GM23338 (cell line): ENCODE measurements at regions not wholly inside any gene's neighbourhood (a gene's known extent, or its start where the extent isn't known, plus 50 kb on each side); places are given as distances from the start of the nearest gene placed in this dataset.
"Not testable (repeated sequence)": the region's sequence is repeated elsewhere in the genome, so short reads cannot be mapped to it uniquely, and the experiment has no call there.

ENCODE experiments used
- EZH2 ChIP-seq: fragments of 200-600 bp; sonication (generic); IDR thresholded peaks from one replicate; pipeline ENCODE4 v1.8.0; 2017; ENCODE audit warnings: antibody characterized with exemption, mild to moderate bottlenecking, low read depth; ENCODE audit not compliant: unreplicated experiment
- EZH2phosphoT487 ChIP-seq: fragments of 200-600 bp; sonication (generic); IDR thresholded peaks from one replicate; pipeline ENCODE4 v1.8.1; 2018; ENCODE audit warnings: antibody characterized with exemption; ENCODE audit not compliant: unreplicated experiment
- POLR2AphosphoS5 ChIP-seq: IDR thresholded peaks from 2 replicates; pipeline ENCODE4 v1.6.1; 2016; ENCODE audit warnings: antibody characterized with exemption, low read depth
- TF ChIP-seq, protein P1 (sequence below), 2 experiments: fragments of 200-600 bp in 1 of 2; sonication (generic) in 1 of 2; conservative IDR thresholded peaks; 2 replicates each; pipeline versions ENCODE4 v1.5.1 to v1.6.1; 2016 to 2017; ENCODE audit warnings: antibody characterized with exemption in 2 of 2, low read depth in 2 of 2, mild to moderate bottlenecking in 2 of 2, moderate library complexity in 1 of 2
- TF ChIP-seq, protein P2 (sequence below): IDR thresholded peaks from 2 replicates; pipeline ENCODE4 v1.6.1; 2016; ENCODE audit warnings: antibody characterized with exemption
- TF ChIP-seq, protein P3 (sequence below): fragments of 250-450 bp; sonication (Bioruptor Pico); IDR thresholded peaks from 2 replicates; pipeline ENCODE4 v1.5.0; 2020; ENCODE audit warnings: mild to moderate bottlenecking, moderate library complexity
- TF ChIP-seq, protein P4 (sequence below): IDR thresholded peaks from one replicate; pipeline ENCODE4 v1.6.1; 2018; ENCODE audit warnings: antibody characterized with exemption; ENCODE audit not compliant: unreplicated experiment

DNA sequence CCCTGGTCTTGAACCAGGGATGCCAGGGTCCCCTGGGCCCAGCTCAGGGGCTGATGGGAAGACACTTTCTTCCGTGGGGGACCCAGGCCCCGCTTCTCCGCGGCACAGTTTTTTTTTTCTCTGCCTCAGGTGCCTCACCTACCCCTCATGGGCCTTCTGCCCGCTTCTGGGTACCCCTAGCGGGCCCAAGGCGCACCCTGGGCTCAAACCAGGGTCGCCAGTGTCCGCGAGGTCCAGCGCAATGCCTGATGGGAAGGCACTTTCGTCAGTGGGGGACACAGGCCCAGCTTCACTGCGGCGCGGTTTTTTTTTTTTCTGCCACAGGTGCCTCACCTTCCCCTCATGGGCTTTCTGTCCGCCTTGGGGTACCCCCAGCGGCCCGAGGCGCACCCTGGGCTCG, 163.9 kb upstream of the ZNG1F start:
- TF ChIP-seq, protein P1, sequence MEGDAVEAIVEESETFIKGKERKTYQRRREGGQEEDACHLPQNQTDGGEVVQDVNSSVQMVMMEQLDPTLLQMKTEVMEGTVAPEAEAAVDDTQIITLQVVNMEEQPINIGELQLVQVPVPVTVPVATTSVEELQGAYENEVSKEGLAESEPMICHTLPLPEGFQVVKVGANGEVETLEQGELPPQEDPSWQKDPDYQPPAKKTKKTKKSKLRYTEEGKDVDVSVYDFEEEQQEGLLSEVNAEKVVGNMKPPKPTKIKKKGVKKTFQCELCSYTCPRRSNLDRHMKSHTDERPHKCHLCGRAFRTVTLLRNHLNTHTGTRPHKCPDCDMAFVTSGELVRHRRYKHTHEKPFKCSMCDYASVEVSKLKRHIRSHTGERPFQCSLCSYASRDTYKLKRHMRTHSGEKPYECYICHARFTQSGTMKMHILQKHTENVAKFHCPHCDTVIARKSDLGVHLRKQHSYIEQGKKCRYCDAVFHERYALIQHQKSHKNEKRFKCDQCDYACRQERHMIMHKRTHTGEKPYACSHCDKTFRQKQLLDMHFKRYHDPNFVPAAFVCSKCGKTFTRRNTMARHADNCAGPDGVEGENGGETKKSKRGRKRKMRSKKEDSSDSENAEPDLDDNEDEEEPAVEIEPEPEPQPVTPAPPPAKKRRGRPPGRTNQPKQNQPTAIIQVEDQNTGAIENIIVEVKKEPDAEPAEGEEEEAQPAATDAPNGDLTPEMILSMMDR (conservative IDR thresholded peaks at IDR 0.05; ENCODE audit: low read depth in 2 of 2) = not testable (repeated sequence)
- TF ChIP-seq EZH2phosphoT487, EZH2, POLR2AphosphoS5: not testable (repeated sequence)
- TF ChIP-seq, protein P2, sequence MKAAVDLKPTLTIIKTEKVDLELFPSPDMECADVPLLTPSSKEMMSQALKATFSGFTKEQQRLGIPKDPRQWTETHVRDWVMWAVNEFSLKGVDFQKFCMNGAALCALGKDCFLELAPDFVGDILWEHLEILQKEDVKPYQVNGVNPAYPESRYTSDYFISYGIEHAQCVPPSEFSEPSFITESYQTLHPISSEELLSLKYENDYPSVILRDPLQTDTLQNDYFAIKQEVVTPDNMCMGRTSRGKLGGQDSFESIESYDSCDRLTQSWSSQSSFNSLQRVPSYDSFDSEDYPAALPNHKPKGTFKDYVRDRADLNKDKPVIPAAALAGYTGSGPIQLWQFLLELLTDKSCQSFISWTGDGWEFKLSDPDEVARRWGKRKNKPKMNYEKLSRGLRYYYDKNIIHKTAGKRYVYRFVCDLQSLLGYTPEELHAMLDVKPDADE = not testable (repeated sequence)
- TF ChIP-seq, protein P3, sequence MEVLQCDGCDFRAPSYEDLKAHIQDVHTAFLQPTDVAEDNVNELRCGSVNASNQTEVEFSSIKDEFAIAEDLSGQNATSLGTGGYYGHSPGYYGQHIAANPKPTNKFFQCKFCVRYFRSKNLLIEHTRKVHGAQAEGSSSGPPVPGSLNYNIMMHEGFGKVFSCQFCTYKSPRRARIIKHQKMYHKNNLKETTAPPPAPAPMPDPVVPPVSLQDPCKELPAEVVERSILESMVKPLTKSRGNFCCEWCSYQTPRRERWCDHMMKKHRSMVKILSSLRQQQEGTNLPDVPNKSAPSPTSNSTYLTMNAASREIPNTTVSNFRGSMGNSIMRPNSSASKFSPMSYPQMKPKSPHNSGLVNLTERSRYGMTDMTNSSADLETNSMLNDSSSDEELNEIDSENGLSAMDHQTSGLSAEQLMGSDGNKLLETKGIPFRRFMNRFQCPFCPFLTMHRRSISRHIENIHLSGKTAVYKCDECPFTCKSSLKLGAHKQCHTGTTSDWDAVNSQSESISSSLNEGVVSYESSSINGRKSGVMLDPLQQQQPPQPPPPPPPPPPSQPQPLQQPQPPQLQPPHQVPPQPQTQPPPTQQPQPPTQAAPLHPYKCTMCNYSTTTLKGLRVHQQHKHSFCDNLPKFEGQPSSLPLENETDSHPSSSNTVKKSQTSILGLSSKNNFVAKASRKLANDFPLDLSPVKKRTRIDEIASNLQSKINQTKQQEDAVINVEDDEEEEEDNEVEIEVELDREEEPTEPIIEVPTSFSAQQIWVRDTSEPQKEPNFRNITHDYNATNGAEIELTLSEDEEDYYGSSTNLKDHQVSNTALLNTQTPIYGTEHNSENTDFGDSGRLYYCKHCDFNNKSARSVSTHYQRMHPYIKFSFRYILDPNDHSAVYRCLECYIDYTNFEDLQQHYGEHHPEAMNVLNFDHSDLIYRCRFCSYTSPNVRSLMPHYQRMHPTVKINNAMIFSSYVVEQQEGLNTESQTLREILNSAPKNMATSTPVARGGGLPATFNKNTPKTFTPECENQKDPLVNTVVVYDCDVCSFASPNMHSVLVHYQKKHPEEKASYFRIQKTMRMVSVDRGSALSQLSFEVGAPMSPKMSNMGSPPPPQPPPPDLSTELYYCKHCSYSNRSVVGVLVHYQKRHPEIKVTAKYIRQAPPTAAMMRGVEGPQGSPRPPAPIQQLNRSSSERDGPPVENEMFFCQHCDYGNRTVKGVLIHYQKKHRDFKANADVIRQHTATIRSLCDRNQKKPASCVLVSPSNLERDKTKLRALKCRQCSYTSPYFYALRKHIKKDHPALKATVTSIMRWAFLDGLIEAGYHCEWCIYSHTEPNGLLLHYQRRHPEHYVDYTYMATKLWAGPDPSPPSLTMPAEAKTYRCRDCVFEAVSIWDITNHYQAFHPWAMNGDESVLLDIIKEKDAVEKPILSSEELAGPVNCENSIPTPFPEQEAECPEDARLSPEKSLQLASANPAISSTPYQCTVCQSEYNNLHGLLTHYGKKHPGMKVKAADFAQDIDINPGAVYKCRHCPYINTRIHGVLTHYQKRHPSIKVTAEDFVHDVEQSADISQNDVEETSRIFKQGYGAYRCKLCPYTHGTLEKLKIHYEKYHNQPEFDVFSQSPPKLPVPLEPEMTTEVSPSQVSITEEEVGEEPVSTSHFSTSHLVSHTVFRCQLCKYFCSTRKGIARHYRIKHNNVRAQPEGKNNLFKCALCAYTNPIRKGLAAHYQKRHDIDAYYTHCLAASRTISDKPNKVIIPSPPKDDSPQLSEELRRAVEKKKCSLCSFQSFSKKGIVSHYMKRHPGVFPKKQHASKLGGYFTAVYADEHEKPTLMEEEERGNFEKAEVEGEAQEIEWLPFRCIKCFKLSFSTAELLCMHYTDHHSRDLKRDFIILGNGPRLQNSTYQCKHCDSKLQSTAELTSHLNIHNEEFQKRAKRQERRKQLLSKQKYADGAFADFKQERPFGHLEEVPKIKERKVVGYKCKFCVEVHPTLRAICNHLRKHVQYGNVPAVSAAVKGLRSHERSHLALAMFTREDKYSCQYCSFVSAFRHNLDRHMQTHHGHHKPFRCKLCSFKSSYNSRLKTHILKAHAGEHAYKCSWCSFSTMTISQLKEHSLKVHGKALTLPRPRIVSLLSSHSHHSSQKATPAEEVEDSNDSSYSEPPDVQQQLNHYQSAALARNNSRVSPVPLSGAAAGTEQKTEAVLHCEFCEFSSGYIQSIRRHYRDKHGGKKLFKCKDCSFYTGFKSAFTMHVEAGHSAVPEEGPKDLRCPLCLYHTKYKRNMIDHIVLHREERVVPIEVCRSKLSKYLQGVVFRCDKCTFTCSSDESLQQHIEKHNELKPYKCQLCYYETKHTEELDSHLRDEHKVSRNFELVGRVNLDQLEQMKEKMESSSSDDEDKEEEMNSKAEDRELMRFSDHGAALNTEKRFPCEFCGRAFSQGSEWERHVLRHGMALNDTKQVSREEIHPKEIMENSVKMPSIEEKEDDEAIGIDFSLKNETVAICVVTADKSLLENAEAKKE (CRISPR knock-in tag) = not testable (repeated sequence)
- TF ChIP-seq, protein P4, sequence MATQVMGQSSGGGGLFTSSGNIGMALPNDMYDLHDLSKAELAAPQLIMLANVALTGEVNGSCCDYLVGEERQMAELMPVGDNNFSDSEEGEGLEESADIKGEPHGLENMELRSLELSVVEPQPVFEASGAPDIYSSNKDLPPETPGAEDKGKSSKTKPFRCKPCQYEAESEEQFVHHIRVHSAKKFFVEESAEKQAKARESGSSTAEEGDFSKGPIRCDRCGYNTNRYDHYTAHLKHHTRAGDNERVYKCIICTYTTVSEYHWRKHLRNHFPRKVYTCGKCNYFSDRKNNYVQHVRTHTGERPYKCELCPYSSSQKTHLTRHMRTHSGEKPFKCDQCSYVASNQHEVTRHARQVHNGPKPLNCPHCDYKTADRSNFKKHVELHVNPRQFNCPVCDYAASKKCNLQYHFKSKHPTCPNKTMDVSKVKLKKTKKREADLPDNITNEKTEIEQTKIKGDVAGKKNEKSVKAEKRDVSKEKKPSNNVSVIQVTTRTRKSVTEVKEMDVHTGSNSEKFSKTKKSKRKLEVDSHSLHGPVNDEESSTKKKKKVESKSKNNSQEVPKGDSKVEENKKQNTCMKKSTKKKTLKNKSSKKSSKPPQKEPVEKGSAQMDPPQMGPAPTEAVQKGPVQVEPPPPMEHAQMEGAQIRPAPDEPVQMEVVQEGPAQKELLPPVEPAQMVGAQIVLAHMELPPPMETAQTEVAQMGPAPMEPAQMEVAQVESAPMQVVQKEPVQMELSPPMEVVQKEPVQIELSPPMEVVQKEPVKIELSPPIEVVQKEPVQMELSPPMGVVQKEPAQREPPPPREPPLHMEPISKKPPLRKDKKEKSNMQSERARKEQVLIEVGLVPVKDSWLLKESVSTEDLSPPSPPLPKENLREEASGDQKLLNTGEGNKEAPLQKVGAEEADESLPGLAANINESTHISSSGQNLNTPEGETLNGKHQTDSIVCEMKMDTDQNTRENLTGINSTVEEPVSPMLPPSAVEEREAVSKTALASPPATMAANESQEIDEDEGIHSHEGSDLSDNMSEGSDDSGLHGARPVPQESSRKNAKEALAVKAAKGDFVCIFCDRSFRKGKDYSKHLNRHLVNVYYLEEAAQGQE = not testable (repeated sequence)
